Activated naive CD4-positive, alpha-beta T cell treated with anti-CD3 and anti-CD28 coated beads, Interleukin-2, amount 50 U/mL, for 72 hours (primary cell): ENCODE measurements at regions not wholly inside any gene's neighbourhood (a gene's known extent, or its start where the extent isn't known, plus 50 kb on each side); places are given as distances from the start of the nearest gene placed in this dataset.
A peak's percentile ranks its signal among the peaks of the same experiment; 100 is the strongest.
"Not testable (repeated sequence)": the region's sequence is repeated elsewhere in the genome, so short reads cannot be mapped to it uniquely, and the experiment has no call there.

Experiments used
- ATAC-seq, 2 donors: fragments of 150-1000 bp; cut with Tn5 transposase; 2 replicates each; pipeline ENCODE4 v1.10.0; 2021; ENCODE audit warnings: mild to moderate bottlenecking in 2 of 2, moderate library complexity in 2 of 2
- DNase-seq, 2 donors: peaks; one replicate each; pipeline ENCODE4 v3.0.0; 2021 to 2022; ENCODE audit warnings: low spot score in 2 of 2
- H3K27ac Mint-ChIP-seq, 2 donors: one replicate each; pipeline ENCODE4 v1.8.0; 2022; ENCODE audit warnings: mild to moderate bottlenecking in 2 of 2, mixed read lengths in 2 of 2
- H3K36me3 Mint-ChIP-seq, 2 donors: one replicate each; pipeline ENCODE4 v1.8.0; 2022; ENCODE audit warnings: mixed read lengths in 2 of 2
- H3K9me3 Mint-ChIP-seq, 2 donors: one replicate each; pipeline ENCODE4 v1.8.0; 2022; ENCODE audit warnings: mixed read lengths in 2 of 2

- DNase-seq, result peak; percentile 49 to 70
- H3K36me3 Mint-ChIP-seq, H3K9me3 Mint-ChIP-seq, H3K27ac Mint-ChIP-seq: not testable (repeated sequence)
- peak; percentile 49 to 71 for ATAC-seq
These were observed 57.8 kb upstream of the NBPF8 start for GRCh38 chr1:120357046-120357445.

- H3K27ac Mint-ChIP-seq, H3K36me3 Mint-ChIP-seq, H3K9me3 Mint-ChIP-seq, ATAC-seq: not testable (repeated sequence)
- DNase-seq, result peak in 1 of 2 donors; percentile 2
These were observed 58.7 kb upstream of the NBPF8 start for GRCh38 chr1:120356170-120356569.

GRCh38 chr1:120354618-120355184 is 60.1 kb upstream of the NBPF8 start:
- not testable (repeated sequence) for H3K9me3 Mint-ChIP-seq
- H3K27ac Mint-ChIP-seq, result peak overlapping the region; percentile 91 to 100

GRCh38 chr1:120342231-120343073 is 72.4 kb upstream of the NBPF8 start:
- not testable (repeated sequence) for H3K9me3 Mint-ChIP-seq, ATAC-seq, DNase-seq, H3K27ac Mint-ChIP-seq, H3K36me3 Mint-ChIP-seq

More at GRCh38 chr1:120354618-120355184, 60.1 kb upstream of the NBPF8 start:
- peak; percentile 87 to 90 for ATAC-seq
- not testable (repeated sequence) for H3K36me3 Mint-ChIP-seq
- DNase-seq, result peak; percentile 46 to 59

GRCh38 chr1:120341756-120342155 is 73.1 kb upstream of the NBPF8 start:
- H3K36me3 Mint-ChIP-seq, ATAC-seq, DNase-seq, H3K9me3 Mint-ChIP-seq: not testable (repeated sequence)
- peak overlapping the region; percentile 70 to 72 for H3K27ac Mint-ChIP-seq

- not testable (repeated sequence) for H3K36me3 Mint-ChIP-seq
- H3K27ac Mint-ChIP-seq, result peak overlapping the region in 1 of 2 donors; percentile 70
These were observed 73.7 kb upstream of the NBPF8 start for GRCh38 chr1:120340838-120341751.

GRCh38 chr1:120315738-120316137 is 99.1 kb upstream of the NBPF8 start:
- ATAC-seq, DNase-seq, H3K36me3 Mint-ChIP-seq, H3K27ac Mint-ChIP-seq, H3K9me3 Mint-ChIP-seq: not testable (repeated sequence)

More at GRCh38 chr1:120340838-120341751, 73.7 kb upstream of the NBPF8 start:
- not testable (repeated sequence) for ATAC-seq, H3K9me3 Mint-ChIP-seq
- DNase-seq, result peak; percentile 51 to 77

GRCh38 chr1:120311930-120312329 is 102.9 kb upstream of the NBPF8 start:
- not testable (repeated sequence) for H3K27ac Mint-ChIP-seq, DNase-seq, ATAC-seq

GRCh38 chr1:120308940-120309578 is 105.8 kb upstream of the NBPF8 start:
- not testable (repeated sequence) for H3K9me3 Mint-ChIP-seq, DNase-seq, H3K36me3 Mint-ChIP-seq, ATAC-seq, H3K27ac Mint-ChIP-seq

More at GRCh38 chr1:120311930-120312329, 102.9 kb upstream of the NBPF8 start:
- not testable (repeated sequence) for H3K36me3 Mint-ChIP-seq, H3K9me3 Mint-ChIP-seq

- H3K27ac Mint-ChIP-seq, H3K9me3 Mint-ChIP-seq, H3K36me3 Mint-ChIP-seq, ATAC-seq, DNase-seq: not testable (repeated sequence)
These were observed 109.8 kb upstream of the NBPF8 start for GRCh38 chr1:120305046-120305445.

- not testable (repeated sequence) for H3K9me3 Mint-ChIP-seq, H3K27ac Mint-ChIP-seq, ATAC-seq, H3K36me3 Mint-ChIP-seq, DNase-seq
These were observed 110.5 kb upstream of the NBPF8 start for GRCh38 chr1:120304341-120304740.

- not testable (repeated sequence) for H3K27ac Mint-ChIP-seq, H3K36me3 Mint-ChIP-seq, H3K9me3 Mint-ChIP-seq, DNase-seq, ATAC-seq
These were observed 115.3 kb upstream of the NBPF8 start for GRCh38 chr1:120299433-120300057.

GRCh38 chr1:120298487-120298886 is 116.3 kb upstream of the NBPF8 start:
- DNase-seq, H3K36me3 Mint-ChIP-seq, H3K9me3 Mint-ChIP-seq, H3K27ac Mint-ChIP-seq, ATAC-seq: not testable (repeated sequence)

GRCh38 chr1:120297345-120297953 is 117.4 kb upstream of the NBPF8 start:
- not testable (repeated sequence) for H3K36me3 Mint-ChIP-seq, DNase-seq, ATAC-seq, H3K9me3 Mint-ChIP-seq, H3K27ac Mint-ChIP-seq

- H3K9me3 Mint-ChIP-seq, H3K27ac Mint-ChIP-seq, ATAC-seq, H3K36me3 Mint-ChIP-seq, DNase-seq: not testable (repeated sequence)
These were observed 113.8 kb upstream of the SEC22B start for GRCh38 chr1:120290105-120290504.
